Neural cell (in vitro differentiated cells): ENCODE measurements at regions not wholly inside any gene's neighbourhood (a gene's known extent, or its start where the extent isn't known, plus 50 kb on each side); places are given as distances from the start of the nearest gene placed in this dataset.

ENCODE experiments used
- EZH2 ChIP-seq: fragments of 200-600, 300-800 bp; shearing (Covaris generic), sonication (generic); IDR thresholded peaks from 2 replicates; pipeline ENCODE4 v1.6.1; 2014; ENCODE audit warnings: antibody characterized with exemption, low read length, borderline replicate concordance, mild to moderate bottlenecking; ENCODE audit not compliant: insufficient read depth, poor library complexity, severe bottlenecking
- TAF1 ChIP-seq: IDR thresholded peaks from 2 replicates; pipeline ENCODE4 v1.6.1; 2012; ENCODE audit warnings: low read depth
- TF ChIP-seq, protein P1 (sequence below): fragments of 450-650 bp; IDR thresholded peaks from 2 replicates; pipeline ENCODE4 v1.5.1; 2014; ENCODE audit warnings: antibody characterized with exemption, mild to moderate bottlenecking, moderate library complexity; ENCODE audit not compliant: poor library complexity, severe bottlenecking

DNA sequence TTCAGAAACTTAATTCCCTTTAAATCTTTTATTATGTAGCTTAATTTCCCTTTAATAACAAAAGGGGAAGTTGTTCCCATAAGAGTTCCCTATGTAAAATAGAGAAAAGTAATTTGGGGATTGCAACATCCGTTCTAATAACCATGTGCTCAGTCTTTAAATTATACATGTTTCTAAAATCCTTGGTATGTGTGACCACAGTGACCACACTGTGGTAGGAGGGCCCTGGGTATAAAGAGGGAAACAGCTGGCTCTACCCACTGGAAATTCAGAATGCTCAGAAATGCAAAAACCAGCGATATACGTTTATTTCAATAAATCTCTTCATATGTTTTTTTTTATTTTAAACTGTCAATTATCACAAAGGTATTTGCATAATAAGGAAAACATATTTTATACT lies 219.1 kb downstream of the FGF13 start:
- TF ChIP-seq, protein P1, sequence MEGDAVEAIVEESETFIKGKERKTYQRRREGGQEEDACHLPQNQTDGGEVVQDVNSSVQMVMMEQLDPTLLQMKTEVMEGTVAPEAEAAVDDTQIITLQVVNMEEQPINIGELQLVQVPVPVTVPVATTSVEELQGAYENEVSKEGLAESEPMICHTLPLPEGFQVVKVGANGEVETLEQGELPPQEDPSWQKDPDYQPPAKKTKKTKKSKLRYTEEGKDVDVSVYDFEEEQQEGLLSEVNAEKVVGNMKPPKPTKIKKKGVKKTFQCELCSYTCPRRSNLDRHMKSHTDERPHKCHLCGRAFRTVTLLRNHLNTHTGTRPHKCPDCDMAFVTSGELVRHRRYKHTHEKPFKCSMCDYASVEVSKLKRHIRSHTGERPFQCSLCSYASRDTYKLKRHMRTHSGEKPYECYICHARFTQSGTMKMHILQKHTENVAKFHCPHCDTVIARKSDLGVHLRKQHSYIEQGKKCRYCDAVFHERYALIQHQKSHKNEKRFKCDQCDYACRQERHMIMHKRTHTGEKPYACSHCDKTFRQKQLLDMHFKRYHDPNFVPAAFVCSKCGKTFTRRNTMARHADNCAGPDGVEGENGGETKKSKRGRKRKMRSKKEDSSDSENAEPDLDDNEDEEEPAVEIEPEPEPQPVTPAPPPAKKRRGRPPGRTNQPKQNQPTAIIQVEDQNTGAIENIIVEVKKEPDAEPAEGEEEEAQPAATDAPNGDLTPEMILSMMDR, result no peak
- TF ChIP-seq TAF1 (no peak), EZH2 (no peak)
